Hindlimb muscle (tissue), 1 donor: ENCODE measurements at regions not wholly inside any gene's neighbourhood (a gene's known extent, or its start where the extent isn't known, plus 50 kb on each side); places are given as distances from the start of the nearest gene placed in this dataset.
"Not testable (repeated sequence)": the region's sequence is repeated elsewhere in the genome, so short reads cannot be mapped to it uniquely, and the experiment has no call there.

ENCODE experiments used
- DNase-seq: peaks from one replicate; pipeline ENCODE4 v3.0.0-alpha.2; 2013

GRCh38 chr4:85166318-85166717 is 199.8 kb upstream of the WDFY3 start:
- no peak for DNase-seq

GRCh38 chr4:85168234-85168834 is 201.8 kb upstream of the WDFY3 start:
- DNase-seq, result no peak

GRCh38 chr4:85170241-85170640 is 203.8 kb upstream of the WDFY3 start:
- no peak for DNase-seq

- no peak for DNase-seq
Measured at GRCh38 chr4:85175190-85175589, 208.7 kb upstream of the WDFY3 start.

- no peak for DNase-seq
Measured at GRCh38 chr4:85177092-85177491, 210.6 kb upstream of the WDFY3 start.

- DNase-seq, result no peak
Measured at GRCh38 chr4:85177679-85178078, 211.2 kb upstream of the WDFY3 start.

- DNase-seq, result no peak
Measured at GRCh38 chr4:85180533-85180932, 214.0 kb upstream of the WDFY3 start.

- DNase-seq, result no peak
Measured at GRCh38 chr4:85187106-85187505, 220.6 kb upstream of the WDFY3 start.

- DNase-seq, result not testable (repeated sequence)
Measured at GRCh38 chr4:85196015-85196414, 229.5 kb upstream of the WDFY3 start.

GRCh38 chr4:85200106-85200505 is 233.6 kb upstream of the WDFY3 start:
- DNase-seq, result no peak

GRCh38 chr4:85209161-85209560 is 242.7 kb upstream of the WDFY3 start:
- no peak for DNase-seq

- no peak for DNase-seq
Measured at GRCh38 chr4:85210353-85210752, 243.9 kb upstream of the WDFY3 start.

GRCh38 chr4:85216571-85216970 is 250.1 kb upstream of the WDFY3 start:
- DNase-seq, result not testable (repeated sequence)

GRCh38 chr4:85218756-85219155 is 252.3 kb upstream of the WDFY3 start:
- no peak for DNase-seq

- DNase-seq, result no peak
Measured at GRCh38 chr4:85221606-85222005, 253.3 kb upstream of the ARHGAP24 start.

GRCh38 chr4:85222561-85222960 is 252.4 kb upstream of the ARHGAP24 start:
- no peak for DNase-seq

GRCh38 chr4:85228264-85228663 is 246.7 kb upstream of the ARHGAP24 start:
- DNase-seq, result no peak

- no peak for DNase-seq
Measured at GRCh38 chr4:85233516-85233915, 241.4 kb upstream of the ARHGAP24 start.

GRCh38 chr4:85243857-85244256 is 231.1 kb upstream of the ARHGAP24 start:
- DNase-seq, result no peak

- DNase-seq, result no peak
Measured at GRCh38 chr4:85244638-85245037, 230.3 kb upstream of the ARHGAP24 start.

GRCh38 chr4:85246055-85246454 is 228.9 kb upstream of the ARHGAP24 start:
- DNase-seq, result no peak

GRCh38 chr4:85250852-85251251 is 224.1 kb upstream of the ARHGAP24 start:
- no peak for DNase-seq

GRCh38 chr4:85257817-85258370 is 217.1 kb upstream of the ARHGAP24 start:
- no peak for DNase-seq

GRCh38 chr4:85260064-85260463 is 214.9 kb upstream of the ARHGAP24 start:
- no peak for DNase-seq

GRCh38 chr4:85265234-85265633 is 209.7 kb upstream of the ARHGAP24 start:
- DNase-seq, result no peak
